Astrocyte (in vitro differentiated cells and primary cell): ENCODE measurements at regions not wholly inside any gene's neighbourhood (a gene's known extent, or its start where the extent isn't known, plus 50 kb on each side); places are given as distances from the start of the nearest gene placed in this dataset.

ENCODE experiments used
- CTCF ChIP-seq: IDR thresholded peaks from 2 replicates; pipeline ENCODE4 v1.5.1; 2011; ENCODE audit warnings: low read depth, mild to moderate bottlenecking, inconsistent platforms, low read length, moderate library complexity; ENCODE audit not compliant: insufficient read depth
- EZH2 ChIP-seq: IDR thresholded peaks from 2 replicates; pipeline ENCODE4 v1.6.1; 2012; ENCODE audit warnings: mild to moderate bottlenecking, low read length, inconsistent platforms; ENCODE audit not compliant: insufficient read depth

- TF ChIP-seq CTCF (no peak), EZH2 (no peak)
Observed at GRCh38 chr2:9109871-9110270, 96.7 kb upstream of the ASAP2 start.
